Stimulated activated CD4-positive, alpha-beta T cell treated with anti-CD3 and anti-CD28 coated beads, Interleukin-12 subunit alpha, Interleukin-12 subunit beta, amount 100 ng/mL, for 48 hours (primary cell): ENCODE measurements at regions not wholly inside any gene's neighbourhood (a gene's known extent, or its start where the extent isn't known, plus 50 kb on each side); places are given as distances from the start of the nearest gene placed in this dataset.
A peak's percentile ranks its signal among the peaks of the same experiment; 100 is the strongest.

Experiments used
- DNase-seq, 3 donors: peaks; one replicate each; pipeline ENCODE4 v3.0.0-alpha.2; 2020; ENCODE audit warnings: low read depth in 2 of 3, low spot score in 1 of 3

- no peak for DNase-seq
Measured at GRCh38 chr14:54173802-54174201, 217.2 kb upstream of the BMP4 start.

GRCh38 chr14:54174457-54174856, 217.8 kb upstream of the BMP4 start:
- DNase-seq, result no peak

GRCh38 chr14:54175298-54175942, 218.8 kb upstream of the BMP4 start:
- DNase-seq, result peak; percentile 25 to 68 (median 29)

GRCh38 chr14:54177019-54177418, 219.8 kb upstream of the CDKN3 start:
- DNase-seq, result no peak

GRCh38 chr14:54177641-54178621, 218.9 kb upstream of the CDKN3 start:
- no peak for DNase-seq

GRCh38 chr14:54182419-54183045, 214.3 kb upstream of the CDKN3 start:
- no peak for DNase-seq

GRCh38 chr14:54186821-54187763, 209.7 kb upstream of the CDKN3 start:
- DNase-seq, result no peak

- DNase-seq, result no peak
Measured at GRCh38 chr14:54188064-54188666, 208.6 kb upstream of the CDKN3 start.

- no peak for DNase-seq
Measured at GRCh38 chr14:54189333-54189732, 207.5 kb upstream of the CDKN3 start.

GRCh38 chr14:54189748-54190354, 207.0 kb upstream of the CDKN3 start:
- no peak for DNase-seq

- DNase-seq, result no peak
Measured at GRCh38 chr14:54191846-54192245, 205.0 kb upstream of the CDKN3 start.

- no peak for DNase-seq
Measured at GRCh38 chr14:54192610-54193009, 204.2 kb upstream of the CDKN3 start.

- no peak for DNase-seq
Measured at GRCh38 chr14:54193871-54194270, 202.9 kb upstream of the CDKN3 start.

GRCh38 chr14:54194501-54194900, 202.3 kb upstream of the CDKN3 start:
- no peak for DNase-seq

GRCh38 chr14:54197369-54197768, 199.4 kb upstream of the CDKN3 start:
- DNase-seq, result no peak

- no peak for DNase-seq
Measured at GRCh38 chr14:54200726-54201125, 196.1 kb upstream of the CDKN3 start.

- DNase-seq, result no peak
Measured at GRCh38 chr14:54202288-54202687, 194.5 kb upstream of the CDKN3 start.

GRCh38 chr14:54206516-54206915, 190.3 kb upstream of the CDKN3 start:
- no peak for DNase-seq

- DNase-seq, result no peak
Measured at GRCh38 chr14:54207075-54207474, 189.7 kb upstream of the CDKN3 start.
